MV-4-11 (cell line): ENCODE measurements at regions not wholly inside any gene's neighbourhood (a gene's known extent, or its start where the extent isn't known, plus 50 kb on each side); places are given as distances from the start of the nearest gene placed in this dataset.

Experiments
- DNase-seq: peaks from one replicate; lab custom pipeline; 2025; lab: John Stamatoyannopoulos, UW

DNA sequence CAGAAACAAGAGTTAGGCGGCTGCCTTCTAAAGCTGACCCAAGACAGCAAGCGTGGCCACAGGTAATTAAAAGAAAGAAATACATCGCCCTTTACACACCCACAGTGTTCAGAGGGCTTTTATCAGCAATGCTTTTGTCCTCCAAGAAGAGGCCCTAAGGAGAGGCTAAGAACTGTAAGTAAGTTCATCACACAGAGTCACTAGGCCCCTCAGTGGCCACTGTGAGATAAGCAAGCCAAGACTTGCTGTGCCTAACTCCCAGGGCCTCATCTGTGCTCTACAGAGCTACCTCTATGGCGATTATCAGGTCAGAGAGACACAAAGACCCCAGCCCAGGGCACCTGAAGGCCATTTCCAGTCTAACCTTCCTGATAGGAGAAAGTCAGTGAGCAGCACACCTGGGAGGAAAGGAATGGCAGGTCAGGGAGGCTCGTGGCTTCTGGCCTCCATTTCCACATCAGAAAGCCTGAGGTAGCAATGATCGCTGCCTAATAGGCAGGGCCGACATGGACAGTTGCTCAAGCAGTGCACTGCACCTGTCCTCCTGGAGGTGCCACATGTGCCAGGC, 545.2 kb upstream of the CDH11 start:
- no peak for DNase-seq

DNA sequence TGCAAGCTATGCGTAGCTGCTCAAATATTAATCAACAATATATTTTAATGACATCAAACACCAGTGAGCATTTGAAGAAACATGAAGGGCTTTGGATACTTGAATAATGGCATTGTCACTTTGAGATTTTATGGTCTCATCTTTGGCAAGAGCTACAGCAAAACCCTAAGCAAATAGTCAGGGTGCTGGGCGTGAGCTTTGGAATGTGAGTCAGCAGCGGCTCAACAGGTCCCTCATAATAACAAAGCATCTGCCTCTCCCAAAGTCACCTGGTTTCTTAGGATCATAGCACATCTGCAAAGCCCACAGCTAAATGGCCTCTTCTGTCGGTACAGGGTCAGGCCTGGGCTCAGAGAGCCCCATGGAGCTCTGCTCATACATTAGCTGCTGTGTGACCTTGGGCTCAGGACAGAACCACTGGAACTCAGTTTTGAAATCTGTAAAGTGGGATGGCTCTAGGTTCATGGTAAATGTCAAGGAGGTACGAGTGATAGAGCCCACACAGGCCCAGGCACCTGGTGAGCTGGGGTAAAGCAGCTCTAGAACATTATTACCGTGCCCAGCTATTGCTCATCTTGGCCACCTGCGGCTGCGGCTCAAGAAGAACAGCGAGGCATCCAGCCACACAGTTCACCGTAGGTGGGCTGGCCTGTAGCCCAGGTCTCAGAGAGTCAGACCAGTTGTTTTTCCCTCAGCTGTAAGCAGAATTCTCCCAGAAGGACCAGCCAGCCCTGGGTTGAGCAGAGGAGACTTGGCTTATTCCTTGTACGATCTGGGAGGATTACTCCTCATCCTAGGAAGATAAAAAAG, 544.5 kb upstream of the CDH11 start:
- DNase-seq, result no peak

- DNase-seq, result no peak
Observed at GRCh38 chr16:65665586-65665985, 543.7 kb upstream of the CDH11 start.

DNA sequence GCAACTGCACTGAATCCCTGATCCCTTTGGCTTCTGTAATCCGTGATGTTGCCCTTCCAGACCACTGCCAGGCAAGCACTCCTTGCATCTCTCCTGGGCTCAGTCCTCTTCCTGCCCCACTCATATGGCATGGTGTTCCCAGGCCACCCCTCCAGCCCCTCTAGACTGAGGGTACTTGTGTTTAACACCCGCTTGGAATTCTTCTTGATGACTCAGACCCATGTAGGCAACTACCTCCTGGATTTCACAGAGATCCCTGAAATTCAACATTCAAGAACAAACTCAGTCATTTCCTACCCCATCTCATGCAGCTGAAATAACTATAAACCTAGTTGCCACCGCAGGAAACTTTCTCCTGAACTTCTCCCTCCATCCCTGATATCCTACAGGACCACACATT, 541.9 kb upstream of the CDH11 start:
- DNase-seq, result no peak

GRCh38 chr16:65662256-65662655, 540.4 kb upstream of the CDH11 start:
- no peak for DNase-seq

DNA sequence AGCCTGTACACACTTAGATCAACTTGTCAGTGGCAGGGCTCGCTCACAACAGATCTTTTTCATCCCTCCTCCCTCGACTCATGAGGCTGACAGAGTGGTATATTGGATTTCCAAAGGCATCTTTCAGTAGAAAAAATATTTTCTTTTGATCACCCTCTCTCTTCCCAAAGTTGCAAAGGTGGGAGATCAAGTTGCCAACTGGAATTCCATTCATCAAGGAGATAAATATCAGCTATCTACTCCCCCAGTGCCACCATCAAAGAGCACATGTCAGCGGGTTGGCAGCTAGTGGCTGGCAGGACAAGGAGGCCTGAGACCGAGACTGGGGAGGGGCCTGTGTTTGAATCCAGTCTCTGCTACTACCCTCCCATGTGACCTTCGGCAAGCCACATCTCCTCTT, 539.7 kb upstream of the CDH11 start:
- DNase-seq, result no peak

- DNase-seq, result no peak
Observed at GRCh38 chr16:65660390-65660789, 538.5 kb upstream of the CDH11 start.

GRCh38 chr16:65659758-65660157, 537.9 kb upstream of the CDH11 start:
- DNase-seq, result no peak

- no peak for DNase-seq
Observed at GRCh38 chr16:65658787-65659220, 536.9 kb upstream of the CDH11 start.

- peak; percentile 49 for DNase-seq
Observed at GRCh38 chr16:65658349-65658748, 536.5 kb upstream of the CDH11 start.

- DNase-seq, result no peak
Observed at GRCh38 chr16:65657556-65657955, 535.7 kb upstream of the CDH11 start.

DNA sequence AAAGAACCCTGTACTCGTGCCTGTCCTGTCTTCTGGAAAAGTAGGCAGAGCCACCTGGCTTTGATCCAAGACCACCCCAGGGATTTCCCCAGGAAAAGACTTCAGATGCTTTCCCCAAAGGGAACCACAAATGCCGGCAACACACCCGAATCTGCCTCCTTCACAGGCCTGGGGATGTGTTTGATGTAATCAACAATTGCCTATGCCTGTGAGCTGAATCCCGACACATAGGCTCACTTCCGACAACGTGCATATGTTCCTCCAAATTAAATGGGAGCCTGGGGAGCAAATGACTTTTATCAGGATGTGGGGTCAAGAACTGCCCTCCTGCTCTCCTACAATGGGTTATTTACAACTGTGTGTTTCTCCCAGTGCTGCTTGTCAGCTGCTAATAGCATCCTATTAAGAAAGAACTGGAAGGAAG, 535.2 kb upstream of the CDH11 start:
- no peak for DNase-seq

- no peak for DNase-seq
Observed at GRCh38 chr16:65655802-65656201, 533.9 kb upstream of the CDH11 start.

- DNase-seq, result no peak
Observed at GRCh38 chr16:65648101-65648500, 526.2 kb upstream of the CDH11 start.

DNA sequence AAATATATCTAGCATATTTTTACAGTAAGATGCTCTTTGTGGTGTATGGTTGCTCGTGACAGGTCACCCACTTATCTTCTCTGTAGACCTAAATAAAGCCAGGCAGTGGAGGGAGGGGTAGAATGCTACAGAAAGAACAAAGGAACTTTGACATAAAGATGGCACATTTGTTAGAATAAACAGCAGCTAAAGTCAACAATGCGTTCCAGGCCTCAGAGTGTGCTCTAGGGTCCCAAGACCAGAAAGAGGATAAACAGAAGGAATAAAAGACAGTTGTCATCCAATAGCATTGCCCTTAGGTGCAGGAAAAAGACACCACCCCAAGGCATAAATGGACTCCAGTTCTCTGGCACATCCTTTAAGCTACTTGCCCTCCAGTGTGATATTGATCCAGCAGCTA, 523.0 kb upstream of the CDH11 start:
- DNase-seq, result no peak

GRCh38 chr16:65641762-65642289, 520.0 kb upstream of the CDH11 start:
- DNase-seq, result no peak

DNA sequence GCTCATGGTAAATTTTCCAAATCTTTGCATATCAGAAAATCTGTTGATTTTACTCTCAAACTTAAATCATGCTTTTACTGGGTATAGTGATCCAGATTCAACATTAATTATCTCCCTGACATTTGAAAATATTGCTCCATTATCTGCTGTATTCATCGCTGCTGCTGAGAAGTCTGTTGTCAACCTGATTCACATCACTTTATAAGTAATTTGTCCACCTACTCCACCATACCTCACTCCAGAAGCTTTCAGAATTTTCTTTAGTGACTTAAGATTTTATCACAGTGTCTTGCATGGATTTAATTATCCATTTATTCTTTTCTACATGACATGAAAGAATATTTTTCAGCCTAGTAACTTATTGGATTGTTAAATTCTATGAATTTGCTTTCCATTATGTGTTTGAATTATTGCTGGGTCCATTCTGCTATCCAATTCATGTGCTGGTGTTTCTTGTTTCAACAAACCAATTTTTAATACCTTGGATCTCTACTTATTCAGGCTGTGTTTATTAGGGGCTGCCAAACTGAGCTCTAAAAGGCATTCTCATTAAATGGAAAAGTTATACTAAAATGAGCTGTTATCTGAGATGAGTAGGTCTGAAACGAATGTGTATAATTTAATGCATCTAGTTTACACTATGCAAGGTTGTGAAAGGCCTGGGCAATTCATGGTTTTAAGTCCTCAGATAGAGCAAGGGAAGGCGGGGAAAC, 519.3 kb upstream of the CDH11 start:
- DNase-seq, result no peak

GRCh38 chr16:65634833-65635232, 513.0 kb upstream of the CDH11 start:
- DNase-seq, result no peak

DNA sequence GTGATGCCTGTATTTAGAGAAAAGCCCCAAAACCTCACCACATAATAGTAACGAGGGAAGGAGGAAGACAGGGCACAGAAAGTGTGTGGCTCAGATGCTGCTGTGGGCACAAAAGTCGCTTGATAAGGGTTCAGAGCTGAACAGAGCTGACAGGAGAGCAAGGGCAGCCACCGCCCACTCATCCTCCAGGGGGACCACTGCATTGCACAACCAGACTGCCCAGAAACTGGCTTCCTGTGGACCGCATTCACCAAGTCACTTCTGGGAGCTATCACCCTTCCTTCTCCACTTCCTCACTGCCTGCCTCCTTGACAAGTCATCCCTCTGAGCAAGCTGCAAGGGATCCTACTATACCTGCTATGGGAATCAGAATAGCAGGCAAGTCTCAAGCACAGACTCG, 512.4 kb upstream of the CDH11 start:
- peak; percentile 31 for DNase-seq

- DNase-seq, result peak; percentile 65
Observed at GRCh38 chr16:65624666-65625065, 502.8 kb upstream of the CDH11 start.

- DNase-seq, result no peak
Observed at GRCh38 chr16:65624229-65624628, 502.4 kb upstream of the CDH11 start.

GRCh38 chr16:65622871-65623270, 501.0 kb upstream of the CDH11 start:
- no peak for DNase-seq

GRCh38 chr16:65622151-65622550, 500.3 kb upstream of the CDH11 start:
- DNase-seq, result no peak
